OCI-LY3 (cell line): ENCODE measurements at regions not wholly inside any gene's neighbourhood (a gene's known extent, or its start where the extent isn't known, plus 50 kb on each side); places are given as distances from the start of the nearest gene placed in this dataset.
"Not testable (repeated sequence)": the region's sequence is repeated elsewhere in the genome, so short reads cannot be mapped to it uniquely, and the experiment has no call there.

Experiments
- H2AFZ ChIP-seq: fragments of 200-600, 300-600 bp; shearing (Covaris generic); 2 replicates; pipeline ENCODE4 v1.6.0; 2014; ENCODE audit warnings: antibody characterized with exemption, low read depth, low read length
- H3K27ac ChIP-seq: fragments of 200-600, 300-600 bp; sonication (generic); 2 replicates; pipeline ENCODE4 v1.5.1; 2014; ENCODE audit warnings: mild to moderate bottlenecking, low read length, moderate library complexity, mixed read lengths
- H3K27me3 ChIP-seq: fragments of 200-600, 300-600 bp; sonication (generic); 2 replicates; pipeline ENCODE4 v1.6.1; 2014; ENCODE audit warnings: low read depth, low read length, mixed read lengths
- H3K36me3 ChIP-seq: fragments of 200-600, 300-600 bp; sonication (generic); replicated peaks from 2 replicates; pipeline ENCODE3; 2014; ENCODE audit warnings: low read depth, low read length, mixed read lengths
- H3K4me1 ChIP-seq: fragments of 300-600, 200-600 bp; sonication (generic); 2 replicates; pipeline ENCODE4 v1.6.1; 2014; ENCODE audit warnings: low read length, mixed read lengths
- H3K4me2 ChIP-seq: fragments of 200-600, 300-600 bp; sonication (generic); 2 replicates; pipeline ENCODE4 v1.6.1; 2014; ENCODE audit warnings: low read length, mixed read lengths
- H3K4me3 ChIP-seq: fragments of 300-600, 200-600 bp; sonication (generic); 2 replicates; pipeline ENCODE4 v1.5.1; 2014; ENCODE audit warnings: antibody characterized with exemption, mild to moderate bottlenecking, low read length, moderate library complexity
- H3K79me2 ChIP-seq: fragments of 300-600, 200-600 bp; shearing (Covaris generic); 2 replicates; pipeline ENCODE4 v1.6.1; 2014; ENCODE audit warnings: mild to moderate bottlenecking, low read length, mixed read lengths
- H3K9ac ChIP-seq: fragments of 300-600, 200-600 bp; shearing (Covaris generic); 2 replicates; pipeline ENCODE4 v1.6.0; 2014; ENCODE audit warnings: mild to moderate bottlenecking, low read length, moderate library complexity
- H3K9me3 ChIP-seq: fragments of 200-600, 300-600 bp; shearing (Covaris generic); 2 replicates; pipeline ENCODE4 v1.6.1; 2014; ENCODE audit warnings: low read length, mixed read lengths; ENCODE audit not compliant: insufficient read depth
- H4K20me1 ChIP-seq: fragments of 200-600, 300-600 bp; sonication (generic); 2 replicates; pipeline ENCODE4 v1.6.1; 2016; ENCODE audit warnings: low read length, mixed read lengths; ENCODE audit not compliant: insufficient read depth
- CTCF ChIP-seq: fragments of 200-600, 300-600 bp; sonication (generic); IDR thresholded peaks from 2 replicates; pipeline ENCODE4 v1.5.1; 2014; ENCODE audit warnings: antibody characterized with exemption, low read length, low read depth
- EZH2phosphoT487 ChIP-seq: fragments of 200-600 bp; shearing (Covaris generic); IDR thresholded peaks from 2 replicates; pipeline ENCODE4 v1.6.1; 2018; ENCODE audit warnings: antibody characterized with exemption, mixed run types, low read depth

DNA sequence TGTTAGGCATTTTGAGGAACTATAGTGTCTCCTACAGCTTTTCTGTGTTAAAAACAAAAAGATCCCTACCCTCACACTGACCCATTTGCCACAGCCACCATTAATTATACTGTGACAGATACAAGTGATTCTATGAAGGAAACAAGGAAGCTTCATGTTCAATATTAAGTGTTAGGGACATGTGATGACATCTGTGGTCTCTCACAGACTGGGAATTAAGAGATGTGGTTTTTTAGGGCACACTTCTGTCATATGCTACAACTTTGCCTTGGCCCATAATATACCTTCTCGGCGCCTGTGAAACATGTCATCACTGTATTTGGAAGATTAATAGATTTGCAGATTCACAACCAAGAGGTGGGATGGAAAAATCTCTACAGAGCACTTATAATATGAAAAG lies 102.9 kb upstream of the TCF21 start:
- Histone ChIP-seq H3K27ac (no peak overlapping the region), H3K4me2 (no peak overlapping the region), H3K27me3 (no peaks in the 10 kb centered on the region), H3K9me3 (no peaks in the 10 kb centered on the region), H3K79me2 (no peaks in the 10 kb centered on the region), H3K36me3 (no peaks in the 10 kb centered on the region), H2AFZ (no peak overlapping the region), H4K20me1 (no peaks in the 10 kb centered on the region), H3K4me1 (no peaks in the 10 kb centered on the region; the same call in 1 of the 2 replicates), H3K9ac (no peak overlapping the region), H3K4me3 (no peak overlapping the region)
- TF ChIP-seq CTCF = no peak
- no peak for TF ChIP-seq EZH2phosphoT487

GRCh38 chr6:133787122-133787521 lies 101.8 kb upstream of the TCF21 start:
- H3K27me3 ChIP-seq = no peaks in the 10 kb centered on the region
- H4K20me1 ChIP-seq = no peaks in the 10 kb centered on the region
- no peak overlapping the region for H3K4me3 ChIP-seq
- no peaks in the 10 kb centered on the region; the same call in 1 of the 2 replicates for H3K4me1 ChIP-seq
- H3K36me3 ChIP-seq = no peaks in the 10 kb centered on the region
- no peak overlapping the region for H3K4me2 ChIP-seq
- TF ChIP-seq CTCF (no peak), EZH2phosphoT487 (no peak)
- H3K27ac ChIP-seq = no peak overlapping the region
- H3K79me2 ChIP-seq = no peaks in the 10 kb centered on the region
- H2AFZ ChIP-seq = no peak overlapping the region
- no peaks in the 10 kb centered on the region for H3K9me3 ChIP-seq
- no peak overlapping the region for H3K9ac ChIP-seq

DNA sequence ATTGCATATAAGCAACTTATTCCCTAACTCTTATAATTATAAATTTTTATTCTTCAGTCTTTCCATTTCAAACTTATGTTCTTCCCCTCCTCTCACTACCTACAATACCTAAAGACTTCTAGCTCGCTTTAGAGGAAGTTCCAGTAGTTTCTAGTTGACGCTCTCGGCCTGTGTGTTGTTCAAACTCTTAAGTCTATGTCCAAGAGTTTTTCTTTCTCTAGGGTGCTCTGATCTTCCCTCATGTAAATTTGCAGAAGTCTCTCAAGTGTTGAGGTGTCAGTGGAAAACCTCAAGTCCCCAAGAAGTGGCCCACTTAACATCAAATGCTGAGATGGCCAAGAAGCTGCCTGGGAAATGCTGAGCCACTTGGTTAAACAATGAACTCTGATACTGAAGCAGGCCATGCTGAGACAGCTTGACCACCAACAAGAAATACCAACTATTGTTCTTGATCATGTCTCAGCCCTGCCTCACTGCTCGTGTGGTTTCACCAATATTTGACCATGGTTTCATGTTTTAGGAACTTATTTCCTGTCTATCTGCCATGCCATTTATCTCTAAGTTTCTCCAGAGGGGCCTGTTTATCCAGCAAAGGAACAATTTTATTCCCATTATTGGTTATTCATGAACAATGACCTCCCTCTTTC lies 100.9 kb upstream of the TCF21 start:
- Histone ChIP-seq H3K27ac (no peak overlapping the region), H3K27me3 (no peaks in the 10 kb centered on the region), H3K4me1 (no peaks in the 10 kb centered on the region; the same call in 1 of the 2 replicates), H4K20me1 (no peaks in the 10 kb centered on the region), H3K9ac (no peak overlapping the region), H3K36me3 (no peaks in the 10 kb centered on the region), H2AFZ (no peak overlapping the region), H3K4me2 (no peak overlapping the region), H3K4me3 (no peak overlapping the region), H3K9me3 (no peaks in the 10 kb centered on the region), H3K79me2 (no peaks in the 10 kb centered on the region)
- TF ChIP-seq EZH2phosphoT487 (no peak), CTCF (no peak)

DNA sequence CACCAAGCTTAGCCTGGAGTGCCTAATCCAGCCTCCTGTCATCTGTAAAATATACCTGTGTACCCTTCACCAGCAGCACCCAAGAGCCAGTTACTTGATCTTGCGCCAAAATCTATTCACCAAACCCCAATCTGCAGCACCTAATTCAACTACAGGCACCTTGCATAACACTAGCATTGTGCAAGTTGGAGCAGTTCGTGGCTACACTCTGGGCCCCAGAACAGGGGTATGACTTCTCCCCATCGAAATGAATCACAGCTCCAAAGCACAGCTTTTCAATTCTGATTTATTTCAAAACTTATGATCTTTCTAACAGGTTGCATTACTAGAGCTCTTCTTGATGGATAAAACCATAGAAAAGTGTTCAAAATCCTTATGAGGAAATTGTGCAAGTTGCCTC lies 100.4 kb upstream of the TCF21 start:
- no peaks in the 10 kb centered on the region for H3K79me2 ChIP-seq
- H3K9ac ChIP-seq = no peak overlapping the region
- TF ChIP-seq EZH2phosphoT487 (no peak), CTCF (no peak)
- H3K27me3 ChIP-seq = no peaks in the 10 kb centered on the region
- no peak overlapping the region for H3K4me3 ChIP-seq
- H3K4me1 ChIP-seq = no peaks in the 10 kb centered on the region; the same call in 1 of the 2 replicates
- no peaks in the 10 kb centered on the region for H3K9me3 ChIP-seq
- H4K20me1 ChIP-seq = no peaks in the 10 kb centered on the region
- H2AFZ ChIP-seq = no peak overlapping the region
- H3K4me2 ChIP-seq = no peak overlapping the region
- H3K27ac ChIP-seq = no peak overlapping the region
- H3K36me3 ChIP-seq = no peaks in the 10 kb centered on the region

- H3K4me1 ChIP-seq, H3K9ac ChIP-seq, H3K9me3 ChIP-seq, H3K27ac ChIP-seq, H3K27me3 ChIP-seq, H3K36me3 ChIP-seq, H3K4me2 ChIP-seq, H3K4me3 ChIP-seq, H3K79me2 ChIP-seq, H2AFZ ChIP-seq, H4K20me1 ChIP-seq: not testable (repeated sequence)
These were observed 99.5 kb upstream of the TCF21 start for GRCh38 chr6:133789449-133789848.

DNA sequence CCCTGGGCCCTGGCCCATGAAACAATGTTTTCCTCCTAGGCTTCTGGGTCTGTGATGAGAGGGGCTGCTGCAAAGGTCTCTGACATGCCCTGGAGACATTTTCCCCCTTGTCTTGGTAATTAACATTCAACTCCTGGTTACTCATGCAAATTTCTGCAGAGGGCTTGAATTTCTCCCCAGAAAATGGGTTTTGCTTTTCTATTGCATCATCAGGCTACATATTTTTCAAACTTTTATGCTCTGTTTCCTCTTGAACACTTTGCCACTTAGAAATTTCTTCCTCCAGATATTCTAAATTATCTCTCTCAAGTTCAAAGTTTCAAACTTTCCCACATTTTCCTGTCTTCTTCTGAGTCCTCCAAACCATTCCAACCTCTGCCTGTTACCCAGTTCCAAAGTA lies 98.2 kb upstream of the TCF21 start:
- not testable (repeated sequence) for H3K4me2 ChIP-seq, H3K27ac ChIP-seq, H4K20me1 ChIP-seq, H2AFZ ChIP-seq, H3K36me3 ChIP-seq, H3K27me3 ChIP-seq, H3K9me3 ChIP-seq, H3K79me2 ChIP-seq, H3K9ac ChIP-seq, H3K4me1 ChIP-seq, H3K4me3 ChIP-seq
